ENCODE measurements at regions not wholly inside any gene's neighbourhood (a gene's known extent, or its start where the extent isn't known, plus 50 kb on each side); places are given as distances from the start of the nearest gene placed in this dataset.
A peak's percentile ranks its signal among the peaks of the same experiment; 100 is the strongest.
"Not testable (repeated sequence)": the region's sequence is repeated elsewhere in the genome, so short reads cannot be mapped to it uniquely, and the experiment has no call there.

GRCh38 chr14:24744641-24745040 lies 110.7 kb upstream of the GZMB start:
- DNase-seq: no peak

- peak in 1 of 2 experiments; percentile 22 for DNase-seq
These were observed 107.9 kb upstream of the GZMB start for GRCh38 chr14:24741871-24742270.

- DNase-seq: no peak
These were observed 102.1 kb upstream of the GZMB start for GRCh38 chr14:24735984-24736630.

GRCh38 chr14:24734917-24735500 lies 101.0 kb upstream of the GZMB start:
- peak; percentile 24 to 60 for DNase-seq

- no peak for DNase-seq
These were observed 92.5 kb upstream of the GZMB start for GRCh38 chr14:24726480-24726879.

- no peak for DNase-seq
These were observed 91.3 kb upstream of the GZMB start for GRCh38 chr14:24725311-24725710.

GRCh38 chr14:24721775-24722174 lies 87.8 kb upstream of the GZMB start:
- no peak for DNase-seq

GRCh38 chr14:24715239-24715638 lies 81.2 kb upstream of the GZMB start:
- no peak for DNase-seq

- DNase-seq: no peak
These were observed 79.4 kb upstream of the GZMB start for GRCh38 chr14:24713404-24713803.

GRCh38 chr14:24712909-24713308 lies 78.9 kb upstream of the GZMB start:
- no peak for DNase-seq

GRCh38 chr14:24712374-24712773 lies 78.4 kb upstream of the GZMB start:
- DNase-seq: no peak

- peak in 1 of 2 experiments; percentile 56 for DNase-seq
These were observed 76.6 kb upstream of the GZMB start for GRCh38 chr14:24710403-24711112.

- no peak for DNase-seq
These were observed 74.7 kb upstream of the GZMB start for GRCh38 chr14:24708684-24709083.

GRCh38 chr14:24706351-24706750 lies 72.4 kb upstream of the GZMB start:
- no peak for DNase-seq

- no peak for DNase-seq
These were observed 71.8 kb upstream of the GZMB start for GRCh38 chr14:24705840-24706239.

GRCh38 chr14:24701062-24701461 lies 67.1 kb upstream of the GZMB start:
- no peak for DNase-seq

GRCh38 chr14:24700511-24700910 lies 66.5 kb upstream of the GZMB start:
- no peak for DNase-seq

GRCh38 chr14:24699052-24699451 lies 65.1 kb upstream of the GZMB start:
- DNase-seq: no peak

- not testable (repeated sequence) for DNase-seq
These were observed 62.4 kb upstream of the GZMB start for GRCh38 chr14:24696280-24696920.

GRCh38 chr14:24695265-24696241 lies 61.6 kb upstream of the GZMB start:
- no peak for DNase-seq

- DNase-seq: no peak
These were observed 60.7 kb upstream of the GZMB start for GRCh38 chr14:24694680-24695079.

- DNase-seq: no peak
These were observed 60.0 kb upstream of the GZMB start for GRCh38 chr14:24693983-24694382.

GRCh38 chr14:24693353-24693737 lies 59.4 kb upstream of the GZMB start:
- DNase-seq: no peak
